NB4 (cell line): ENCODE measurements at regions not wholly inside any gene's neighbourhood (a gene's known extent, or its start where the extent isn't known, plus 50 kb on each side); places are given as distances from the start of the nearest gene placed in this dataset.

Source experiments
- DNase-seq: peaks from one replicate; pipeline ENCODE4 v3.0.0; 2010; ENCODE audit warnings: low read depth
- H3K4me3 ChIP-seq: one replicate; pipeline ENCODE4 v1.5.1; 2011; ENCODE audit warnings: mild to moderate bottlenecking, low read depth, low read length, moderate library complexity
- CTCF ChIP-seq: IDR thresholded peaks from one replicate; pipeline ENCODE4 v1.5.1; 2012; ENCODE audit warnings: low read depth, low read length
- MAX ChIP-seq: IDR thresholded peaks from 2 replicates; pipeline ENCODE4 v1.6.1; 2011; ENCODE audit warnings: low read depth, low read length
- MYC ChIP-seq: IDR thresholded peaks from 2 replicates; pipeline ENCODE4 v1.6.1; 2011; ENCODE audit warnings: low read depth, low read length
- POLR2A ChIP-seq: IDR thresholded peaks from 2 replicates; pipeline ENCODE4 v1.6.1; 2011; ENCODE audit warnings: mild to moderate bottlenecking; ENCODE audit not compliant: insufficient read length; ENCODE audit errors: extremely low read depth

GRCh38 chr20:58600756-58601155 lies 50.3 kb upstream of the STX16 start:
- DNase-seq, result no peak
- no peak for TF ChIP-seq MAX
- no peak overlapping the region for H3K4me3 ChIP-seq

- no peak overlapping the region for H3K4me3 ChIP-seq
- DNase-seq, result no peak
- TF ChIP-seq MAX (no peak), CTCF (no peak)
These were observed 51.1 kb upstream of the STX16 start for GRCh38 chr20:58599966-58600365.

GRCh38 chr20:58598211-58599015 lies 52.7 kb upstream of the STX16 start:
- no peak for TF ChIP-seq POLR2A
- TF ChIP-seq MAX, result no peak
- TF ChIP-seq CTCF, result no peak
- no peak for TF ChIP-seq MYC

GRCh38 chr20:58597249-58597891 lies 53.7 kb upstream of the STX16 start:
- no peak overlapping the region for H3K4me3 ChIP-seq
- no peak for TF ChIP-seq CTCF
- no peak for TF ChIP-seq MYC

More at GRCh38 chr20:58598211-58599015, 52.7 kb upstream of the STX16 start:
- no peak overlapping the region for H3K4me3 ChIP-seq
- no peak for DNase-seq

GRCh38 chr20:58596750-58597248 lies 54.3 kb upstream of the STX16 start:
- DNase-seq, result no peak
- no peak overlapping the region for H3K4me3 ChIP-seq
- TF ChIP-seq CTCF (no peak), POLR2A (no peak), MAX (no peak), MYC (no peak)

More at GRCh38 chr20:58597249-58597891, 53.7 kb upstream of the STX16 start:
- no peak for DNase-seq

GRCh38 chr20:58596244-58596643 lies 54.8 kb upstream of the STX16 start:
- no peak overlapping the region for H3K4me3 ChIP-seq
- no peak for DNase-seq
- TF ChIP-seq CTCF, result no peak
- TF ChIP-seq POLR2A, result no peak
- TF ChIP-seq MAX, result no peak
